ENCODE measurements at regions not wholly inside any gene's neighbourhood (a gene's known extent, or its start where the extent isn't known, plus 50 kb on each side); places are given as distances from the start of the nearest gene placed in this dataset.

GRCh38 chr3:27544372-27544865, 60.2 kb upstream of the SLC4A7 start:
- Histone ChIP-seq H3F3A (replicated peaks; ENCODE audit: insufficient read depth) (peaks cover 10% of the 10 kb centered on the region), H2AFZ (ENCODE audit: low read depth) (no peak overlapping the region), H3K4me1 (ENCODE audit: control insufficient read depth in 1 of 2, insufficient read depth in 2 of 2, low read depth in 1 of 2, low read length in 1 of 2) (peaks cover 4 to 12% of the 10 kb centered on the region in 2 experiments; a peak in 1 of 4 replicates), H3K79me2 (ENCODE audit: insufficient read depth) (no peaks in the 10 kb centered on the region), H4K20me1 (ENCODE audit: insufficient read depth) (no peaks in the 10 kb centered on the region), H3K4me3 (ENCODE audit: low read depth in 2 of 2, low read length in 1 of 2) (no peak overlapping the region; a peak in 1 of 4 replicates), H3K4me2 (peak overlapping the region; percentile 53; the same call in 1 of the 2 replicates), H3K27ac (ENCODE audit: low read depth in 2 of 2, low read length in 1 of 2) (peak overlapping the region in 1 of 2 experiments; percentile 56; a peak in 2 of 4 replicates), H3K27me3 (ENCODE audit: insufficient read depth) (no peaks in the 10 kb centered on the region), H3K9ac (0 out of 2 replicates have a peak overlapping the region, but pooled peaks have one; percentile 7), H3K36me3 (replicated peaks in 1 of 2; ENCODE audit: control insufficient read depth in 1 of 2, insufficient read depth in 2 of 2, low read length in 1 of 2) (no peaks in the 10 kb centered on the region), H3K9me3 (no peaks in the 10 kb centered on the region), H3K9me2 (no peaks in the 10 kb centered on the region)
- DNase-seq = no peak
- POLR2A ChIA-PET = no interaction called here
- CTCF ChIA-PET = interaction anchor here (1.4 kb wide), 1 partner anchor 12 kb away, joined by 3 read pairs; no protein-coding TSS in a partner anchor
- TF ChIP-seq, protein P1, sequence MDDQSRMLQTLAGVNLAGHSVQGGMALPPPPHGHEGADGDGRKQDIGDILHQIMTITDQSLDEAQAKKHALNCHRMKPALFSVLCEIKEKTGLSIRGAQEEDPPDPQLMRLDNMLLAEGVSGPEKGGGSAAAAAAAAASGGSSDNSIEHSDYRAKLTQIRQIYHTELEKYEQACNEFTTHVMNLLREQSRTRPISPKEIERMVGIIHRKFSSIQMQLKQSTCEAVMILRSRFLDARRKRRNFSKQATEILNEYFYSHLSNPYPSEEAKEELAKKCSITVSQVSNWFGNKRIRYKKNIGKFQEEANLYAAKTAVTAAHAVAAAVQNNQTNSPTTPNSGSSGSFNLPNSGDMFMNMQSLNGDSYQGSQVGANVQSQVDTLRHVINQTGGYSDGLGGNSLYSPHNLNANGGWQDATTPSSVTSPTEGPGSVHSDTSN (IDR thresholded peaks at IDR 0.05) = peak; percentile 34; the same call in 1 of the 2 replicates
- TF ChIP-seq ELF1 (IDR thresholded peaks at IDR 0.05) (no peak), EP300 (IDR thresholded peaks at IDR 0.05; ENCODE audit: borderline replicate concordance in 1 of 2, low read depth in 1 of 2, low read length in 1 of 2) (peak in 1 of 2 experiments; percentile 19; a peak in 1 of 4 replicates), FOSL2 (IDR thresholded peaks at IDR 0.05; ENCODE audit: borderline replicate concordance, low read depth) (0 out of 2 replicates have a peak, but pooled peaks have one; percentile 46), RXRA (IDR thresholded peaks at IDR 0.05; ENCODE audit: borderline replicate concordance, low read depth) (no peak), JUND (IDR thresholded peaks at IDR 0.05) (peak; percentile 42; the same call in 1 of the 2 replicates), TCF12 (IDR thresholded peaks at IDR 0.05) (peak; percentile 46), USF1 (IDR thresholded peaks at IDR 0.05; ENCODE audit: borderline replicate concordance, low read depth) (no peak)
- 33% methylated on average over 3 of the region's 3 CpGs for WGBS (ENCODE audit: low lambda C conversion rate)

DNA sequence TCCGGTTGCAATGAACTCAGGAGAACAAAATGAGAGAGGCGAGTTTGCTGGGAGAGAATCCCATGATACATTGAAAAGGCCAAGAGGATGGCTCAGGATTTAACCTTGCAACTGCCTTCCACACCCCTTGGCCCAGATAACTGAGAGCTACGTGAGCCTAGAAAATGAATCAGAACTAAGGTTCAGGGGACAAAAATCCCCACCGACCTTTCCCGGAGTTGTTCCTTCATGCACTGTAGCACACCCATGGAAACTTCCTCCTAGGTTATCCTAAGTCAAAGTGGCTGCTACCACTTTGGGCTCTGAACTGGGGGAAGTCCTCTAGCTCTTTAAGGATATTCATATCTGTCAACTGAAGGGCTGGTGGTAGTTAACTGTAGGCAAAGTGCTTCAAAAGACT, 58.3 kb upstream of the SLC4A7 start:
- H3K9me3 ChIP-seq = no peaks in the 10 kb centered on the region
- CTCF ChIA-PET = no interaction called here
- H3K27me3 ChIP-seq (ENCODE audit: insufficient read depth) = no peaks in the 10 kb centered on the region
- no peak overlapping the region for H3K4me2 ChIP-seq
- DNase-seq = no peak
- peaks cover 4 to 12% of the 10 kb centered on the region in 2 experiments; a peak in 1 of 4 replicates for H3K4me1 ChIP-seq (ENCODE audit: control insufficient read depth in 1 of 2, insufficient read depth in 2 of 2, low read depth in 1 of 2, low read length in 1 of 2)
- no peak overlapping the region for H3K4me3 ChIP-seq (ENCODE audit: low read depth in 2 of 2, low read length in 1 of 2)
- no peaks in the 10 kb centered on the region for H3K79me2 ChIP-seq (ENCODE audit: insufficient read depth)
- H3K36me3 ChIP-seq (replicated peaks in 1 of 2; ENCODE audit: control insufficient read depth in 1 of 2, insufficient read depth in 2 of 2, low read length in 1 of 2) = no peaks in the 10 kb centered on the region
- H4K20me1 ChIP-seq (ENCODE audit: insufficient read depth) = no peaks in the 10 kb centered on the region
- peaks cover 10% of the 10 kb centered on the region for H3F3A ChIP-seq (replicated peaks; ENCODE audit: insufficient read depth)
- no peak overlapping the region for H3K9ac ChIP-seq
- H3K27ac ChIP-seq (ENCODE audit: low read depth in 2 of 2, low read length in 1 of 2) = no peak overlapping the region
- no peak overlapping the region for H2AFZ ChIP-seq (ENCODE audit: low read depth)
- H3K9me2 ChIP-seq = no peaks in the 10 kb centered on the region
- POLR2A ChIA-PET = no interaction called here
- TF ChIP-seq EP300 (IDR thresholded peaks at IDR 0.05; ENCODE audit: borderline replicate concordance in 1 of 2, low read depth in 1 of 2, low read length in 1 of 2) (no peak), TEAD4 (IDR thresholded peaks at IDR 0.05; ENCODE audit: borderline replicate concordance, insufficient read depth) (no peak), RXRA (IDR thresholded peaks at IDR 0.05; ENCODE audit: borderline replicate concordance, low read depth) (no peak)
- WGBS (ENCODE audit: low lambda C conversion rate) = 92% methylated on average over 5 of the region's 5 CpGs

- no peaks in the 10 kb centered on the region for H4K20me1 ChIP-seq (ENCODE audit: insufficient read depth)
- H3K4me1 ChIP-seq (ENCODE audit: control insufficient read depth in 1 of 2, insufficient read depth in 2 of 2, low read depth in 1 of 2, low read length in 1 of 2) = peaks cover 4 to 22% of the 10 kb centered on the region in 2 experiments; a peak in 2 of 4 replicates
- WGBS (ENCODE audit: low lambda C conversion rate) = 98% methylated on average over 7 of the region's 7 CpGs
- peaks cover 16% of the 10 kb centered on the region for H3F3A ChIP-seq (replicated peaks; ENCODE audit: insufficient read depth)
- ChIA-PET CTCF (no interaction called here), POLR2A (no interaction called here)
- H3K9me2 ChIP-seq = no peaks in the 10 kb centered on the region
- H3K4me3 ChIP-seq (ENCODE audit: low read depth in 2 of 2, low read length in 1 of 2) = no peak overlapping the region
- no peak overlapping the region for H3K9ac ChIP-seq
- TF ChIP-seq RAD21 (IDR thresholded peaks at IDR 0.05; ENCODE audit: low read length) = no peak
- no peak for TF ChIP-seq FOXJ3 (CRISPR knock-in tag; IDR thresholded peaks at IDR 0.05)
- no peak for TF ChIP-seq GABPA (IDR thresholded peaks at IDR 0.05; ENCODE audit: low read depth)
- TF ChIP-seq MXI1 (IDR thresholded peaks at IDR 0.05; ENCODE audit: low read depth, low read length) = no peak
- TF ChIP-seq, protein P2, sequence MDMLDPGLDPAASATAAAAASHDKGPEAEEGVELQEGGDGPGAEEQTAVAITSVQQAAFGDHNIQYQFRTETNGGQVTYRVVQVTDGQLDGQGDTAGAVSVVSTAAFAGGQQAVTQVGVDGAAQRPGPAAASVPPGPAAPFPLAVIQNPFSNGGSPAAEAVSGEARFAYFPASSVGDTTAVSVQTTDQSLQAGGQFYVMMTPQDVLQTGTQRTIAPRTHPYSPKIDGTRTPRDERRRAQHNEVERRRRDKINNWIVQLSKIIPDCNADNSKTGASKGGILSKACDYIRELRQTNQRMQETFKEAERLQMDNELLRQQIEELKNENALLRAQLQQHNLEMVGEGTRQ (IDR thresholded peaks at IDR 0.05; ENCODE audit: borderline replicate concordance, low read depth, low read length) = no peak
- TF ChIP-seq MEF2A (IDR thresholded peaks at IDR 0.05; ENCODE audit: borderline replicate concordance, low read depth) = no peak
- H2AFZ ChIP-seq (ENCODE audit: low read depth) = no peak overlapping the region
- no peak for DNase-seq
- H3K79me2 ChIP-seq (ENCODE audit: insufficient read depth) = no peaks in the 10 kb centered on the region
- H3K9me3 ChIP-seq = no peaks in the 10 kb centered on the region
- no peak overlapping the region for H3K27ac ChIP-seq (ENCODE audit: low read depth in 2 of 2, low read length in 1 of 2)
- H3K27me3 ChIP-seq (ENCODE audit: insufficient read depth) = no peaks in the 10 kb centered on the region
- no peak overlapping the region for H3K4me2 ChIP-seq
- H3K36me3 ChIP-seq (replicated peaks in 1 of 2; ENCODE audit: control insufficient read depth in 1 of 2, insufficient read depth in 2 of 2, low read length in 1 of 2) = no peaks in the 10 kb centered on the region
Observed at GRCh38 chr3:27540231-27540630, 56.0 kb upstream of the SLC4A7 start.
